Spleen (tissue), 7 donors: ENCODE measurements at regions not wholly inside any gene's neighbourhood (a gene's known extent, or its start where the extent isn't known, plus 50 kb on each side); places are given as distances from the start of the nearest gene placed in this dataset.

ENCODE experiments used
- CTCF ChIP-seq, 11 experiments: fragments of 200-600 bp in 7 of 11; fragments of 450-650 bp in 4 of 11; sonication (generic) in 4 of 11; IDR thresholded peaks in 8 of 11; conservative IDR thresholded peaks in 3 of 11; 1 replicate in 7 of 11; 2 replicates in 4 of 11; pipeline versions ENCODE4 v1.4.0 to v1.8.0; 2016 to 2021; ENCODE audit warnings: antibody characterized with exemption in 11 of 11, inconsistent platforms in 4 of 11, mild to moderate bottlenecking in 1 of 11
- POLR2A ChIP-seq, 3 donors: fragments of 450-650 bp; IDR thresholded peaks; one replicate each; pipeline ENCODE4 v1.5.1; 2017; ENCODE audit warnings: antibody characterized with exemption in 3 of 3, mild to moderate bottlenecking in 1 of 3
- POLR2AphosphoS5 ChIP-seq, 3 donors: sonication (generic); formaldehyde crosslinking; IDR thresholded peaks; one replicate each; pipeline ENCODE4 v1.5.1; 2017; ENCODE audit warnings: antibody characterized with exemption in 3 of 3
- donor health status: DM: no; HTN: no; CAD: no; lungs with moderate emphysema.
- donor health status: DM: no; HTN: no; CAD: no.
- donor health status: DM: no; HTN: no; CAD: no.

DNA sequence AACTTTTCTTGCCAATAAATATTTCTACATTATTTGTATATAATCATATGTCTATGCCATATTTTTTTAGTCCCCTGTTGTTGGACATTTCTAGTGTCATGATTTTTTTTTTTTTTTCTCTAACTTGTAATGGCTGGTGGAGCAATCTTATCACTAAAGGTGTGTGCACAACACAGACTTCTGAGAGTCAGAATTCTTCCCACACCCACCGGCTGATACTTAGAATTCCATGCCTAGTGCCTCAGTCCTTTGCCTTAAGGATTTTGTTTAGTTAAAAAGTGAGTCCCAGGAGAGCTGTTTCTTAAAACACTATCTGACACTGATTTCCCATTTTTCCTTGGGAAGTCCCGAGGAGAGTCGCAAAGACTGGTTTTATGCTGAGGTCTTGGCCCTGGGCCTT, 87.7 kb upstream of the BARX2 start:
- TF ChIP-seq POLR2A (IDR thresholded peaks at IDR 0.05), result no peak
- TF ChIP-seq CTCF (IDR thresholded peaks at IDR 0.05 in 8 of 11, conservative IDR thresholded peaks at IDR 0.05 in 3 of 11), result no peak
- no peak for TF ChIP-seq POLR2AphosphoS5 (IDR thresholded peaks at IDR 0.05)
